Calu3 (cell line): ENCODE measurements at regions not wholly inside any gene's neighbourhood (a gene's known extent, or its start where the extent isn't known, plus 50 kb on each side); places are given as distances from the start of the nearest gene placed in this dataset.
"Not testable (repeated sequence)": the region's sequence is repeated elsewhere in the genome, so short reads cannot be mapped to it uniquely, and the experiment has no call there.

Experiments used
- BruUV-seq: library from RNA; stranded (reverse); fragments of 400-500 nt; replicated peaks from 2 replicates; lab custom pipeline; 2021; lab: Mats Ljungman, UMichigan
- CTCF ChIA-PET: fragments of 300-600 bp; sonication (Branson Sonifier 250); formaldehyde crosslinking; loops from one replicate; lab custom pipeline; 2022; ENCODE audit warnings: antibody characterized with exemption; lab: Charles Lee
- DNase-seq: peaks from one replicate; pipeline ENCODE4 v3.0.0; 2022
- H3K27ac Mint-ChIP-seq: one replicate; pipeline ENCODE4 v1.8.0; 2022; ENCODE audit warnings: mixed read lengths; ENCODE audit not compliant: unreplicated experiment
- H3K27me3 Mint-ChIP-seq: one replicate; pipeline ENCODE4 v1.8.0; 2022; ENCODE audit warnings: mixed read lengths; ENCODE audit not compliant: unreplicated experiment
- H3K36me3 Mint-ChIP-seq: one replicate; pipeline ENCODE4 v1.8.0; 2022; ENCODE audit warnings: mild to moderate bottlenecking, moderate library complexity, mixed read lengths; ENCODE audit not compliant: insufficient read depth, unreplicated experiment
- H3K4me1 Mint-ChIP-seq: one replicate; pipeline ENCODE4 v1.8.0; 2022; ENCODE audit warnings: mild to moderate bottlenecking, low read depth, mixed read lengths; ENCODE audit not compliant: unreplicated experiment
- H3K4me3 Mint-ChIP-seq: one replicate; pipeline ENCODE4 v1.8.0; 2022; ENCODE audit warnings: mild to moderate bottlenecking, low read depth, moderate library complexity, mixed read lengths; ENCODE audit not compliant: unreplicated experiment
- H3K9me3 Mint-ChIP-seq: one replicate; pipeline ENCODE4 v1.8.0; 2022; ENCODE audit warnings: low read depth, mixed read lengths; ENCODE audit not compliant: unreplicated experiment
- CTCF ChIP-seq: fragments of 200-600 bp; IDR thresholded peaks from one replicate; pipeline ENCODE4 v1.8.0; 2022; ENCODE audit warnings: antibody characterized with exemption; ENCODE audit not compliant: unreplicated experiment
- intact Hi-C: fragments of 100-400 bp; cut with micrococcal nuclease; formaldehyde crosslinking; loops from one replicate; pipeline ENCODE4 v1.10.0; 2022; ENCODE audit not compliant: unreplicated experiment

- Mint-ChIP-seq H3K4me1 (peaks cover 24% of the 10 kb centered on the region), H3K36me3 (no peaks in the 10 kb centered on the region), H3K27me3 (no peaks in the 10 kb centered on the region), H3K9me3 (no peaks in the 10 kb centered on the region), H3K27ac (no peak overlapping the region), H3K4me3 (no peak overlapping the region)
- CTCF ChIA-PET = interaction anchor here (1.7 kb wide), 1 partner anchor 13 kb away, joined by 6 read pairs; no protein-coding TSS in a partner anchor
- intact Hi-C loops = no loop called here
- no peak for TF ChIP-seq CTCF
- DNase-seq = no peak
- no TSS peak for BruUV-seq
Measured at GRCh38 chr2:188693771-188694170, 280.4 kb upstream of the COL3A1 start.

GRCh38 chr2:188695953-188696352 lies 278.2 kb upstream of the COL3A1 start:
- Mint-ChIP-seq H3K36me3 (no peaks in the 10 kb centered on the region), H3K4me3 (no peak overlapping the region), H3K27ac (no peak overlapping the region), H3K27me3 (no peaks in the 10 kb centered on the region), H3K4me1 (peaks cover 24% of the 10 kb centered on the region), H3K9me3 (no peaks in the 10 kb centered on the region)
- TF ChIP-seq CTCF = no peak
- CTCF ChIA-PET = no interaction called here
- intact Hi-C loops = no loop called here
- BruUV-seq = no TSS peak
- no peak for DNase-seq

- H3K4me1 Mint-ChIP-seq = peaks cover 17% of the 10 kb centered on the region
- H3K9me3 Mint-ChIP-seq, intact Hi-C loops, DNase-seq, H3K27ac Mint-ChIP-seq, BruUV-seq, H3K36me3 Mint-ChIP-seq, H3K27me3 Mint-ChIP-seq, CTCF ChIA-PET, H3K4me3 Mint-ChIP-seq: not testable (repeated sequence)
Measured at GRCh38 chr2:188698151-188698550, 276.0 kb upstream of the COL3A1 start.

DNA sequence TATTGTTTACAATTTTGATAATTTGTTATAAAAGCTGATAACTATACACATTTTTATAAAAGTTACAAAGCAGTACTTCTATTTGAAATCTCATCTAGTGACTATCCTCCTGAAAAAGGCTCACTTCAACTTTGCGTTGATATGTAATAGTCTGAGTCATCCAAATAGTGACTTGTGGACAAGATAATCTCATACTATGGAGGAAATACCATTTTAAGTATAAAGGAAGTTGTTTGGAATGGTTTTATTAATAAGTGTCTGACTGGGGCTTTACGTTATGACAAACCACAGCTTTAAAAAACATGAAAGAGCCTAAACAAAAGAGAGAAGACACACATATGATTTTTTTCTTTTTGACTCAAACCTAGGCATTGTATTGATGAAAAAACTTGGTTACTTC lies 272.3 kb upstream of the COL3A1 start:
- Mint-ChIP-seq H3K4me1 (no peaks in the 10 kb centered on the region), H3K27me3 (no peaks in the 10 kb centered on the region), H3K27ac (no peak overlapping the region), H3K9me3 (no peaks in the 10 kb centered on the region), H3K4me3 (no peak overlapping the region), H3K36me3 (no peaks in the 10 kb centered on the region)
- intact Hi-C loops = no loop called here
- DNase-seq = no peak
- CTCF ChIA-PET = no interaction called here
- BruUV-seq = no TSS peak
- TF ChIP-seq CTCF = no peak

- no peak for DNase-seq
- Mint-ChIP-seq H3K9me3 (no peaks in the 10 kb centered on the region), H3K4me3 (no peak overlapping the region), H3K27me3 (no peaks in the 10 kb centered on the region), H3K27ac (no peak overlapping the region), H3K36me3 (no peaks in the 10 kb centered on the region), H3K4me1 (no peaks in the 10 kb centered on the region)
- TF ChIP-seq CTCF = no peak
- intact Hi-C loops = no loop called here
- BruUV-seq = no TSS peak
- CTCF ChIA-PET = no interaction called here
Measured at GRCh38 chr2:188705191-188705590, 269.0 kb upstream of the COL3A1 start.
